ENCODE measurements at regions not wholly inside any gene's neighbourhood (a gene's known extent, or its start where the extent isn't known, plus 50 kb on each side); places are given as distances from the start of the nearest gene placed in this dataset.

DNA sequence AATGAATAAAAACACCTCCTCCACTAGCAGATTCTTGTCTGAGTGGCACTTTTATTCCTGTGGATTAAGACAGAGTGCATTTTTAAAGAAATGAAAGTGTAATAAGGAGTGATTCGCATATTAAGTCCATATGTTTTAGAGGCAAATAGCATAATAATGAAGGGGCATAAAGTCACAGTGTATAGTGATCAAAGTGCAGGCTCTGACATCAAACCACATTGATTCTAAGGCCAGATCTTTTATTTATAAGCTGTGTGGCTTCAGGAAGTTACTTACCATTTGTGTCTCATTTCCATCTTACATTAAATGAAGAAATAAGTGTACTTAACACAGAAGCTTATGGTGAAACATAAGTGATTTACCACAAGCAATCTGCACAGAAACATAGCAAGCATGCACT, 332.8 kb downstream of the GASK1B start:
- no peak for DNase-seq (ENCODE audit: low spot score)
- Mint-ChIP-seq H3K27me3 (ENCODE audit: insufficient read depth, low read depth, poor library complexity) (peaks cover 2% of the 10 kb centered on the region), H3K36me3 (ENCODE audit: low read depth) (no peaks in the 10 kb centered on the region), H3K9me3 (no peaks in the 10 kb centered on the region), H3K4me3 (no peak overlapping the region), H3K27ac (no peak overlapping the region), H3K4me1 (peaks cover 18% of the 10 kb centered on the region)
- Histone ChIP-seq H3K36me3 (ENCODE audit: insufficient read depth) (no peaks in the 10 kb centered on the region), H3K4me2 (no peak overlapping the region), H4K20me1 (replicated peaks; ENCODE audit: insufficient read depth) (no peaks in the 10 kb centered on the region), H2AFZ (peak overlapping the region; percentile 68; the same call in 1 of the 2 replicates), H3K4me3 (no peak overlapping the region), H3K4me1 (ENCODE audit: insufficient read depth) (peaks cover 17% of the 10 kb centered on the region), H3K9me2 (ENCODE audit: insufficient read depth) (no peaks in the 10 kb centered on the region), H3K27ac (ENCODE audit: low read depth) (no peak overlapping the region), H3F3A (replicated peaks; ENCODE audit: low read depth) (no peaks in the 10 kb centered on the region), H3K79me2 (replicated peaks; ENCODE audit: insufficient read depth) (no peaks in the 10 kb centered on the region), H3K27me3 (ENCODE audit: insufficient read depth) (no peaks in the 10 kb centered on the region)
- no peak for TF ChIP-seq EZH2 (IDR thresholded peaks at IDR 0.05; ENCODE audit: low read depth, unreplicated experiment)
- ATAC-seq, result no peak

DNA sequence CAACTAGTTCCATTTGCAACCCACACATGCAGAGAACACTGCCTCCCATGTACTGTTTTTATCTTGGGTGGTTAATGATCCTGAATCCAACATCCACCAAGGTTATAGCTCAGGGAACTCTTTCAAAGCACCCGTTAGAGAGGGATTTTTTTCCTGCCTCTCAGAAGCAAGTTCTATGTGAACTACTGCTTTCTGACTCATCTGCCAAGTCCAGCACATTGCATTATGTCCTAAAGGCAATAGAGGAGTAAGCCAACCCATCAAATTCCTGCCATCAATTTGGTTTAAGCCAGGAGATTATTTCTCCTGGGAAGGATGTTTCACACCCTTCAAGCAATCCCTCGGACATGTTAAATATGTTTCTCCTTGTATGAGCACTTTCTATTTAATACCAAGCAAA, 334.5 kb downstream of the GASK1B start:
- Mint-ChIP-seq H3K27me3 (ENCODE audit: insufficient read depth, low read depth, poor library complexity) (peaks cover 2% of the 10 kb centered on the region), H3K4me1 (peaks cover 18% of the 10 kb centered on the region), H3K27ac (peak overlapping the region; percentile 18; the same call in 1 of the 2 replicates), H3K9me3 (no peaks in the 10 kb centered on the region; the same call in 2 of the 3 replicates), H3K4me3 (no peak overlapping the region), H3K36me3 (ENCODE audit: low read depth) (no peaks in the 10 kb centered on the region)
- peak overlapping the region; percentile 6; the same call in 1 of the 2 replicates for H2AFZ ChIP-seq
- DNase-seq (ENCODE audit: low spot score) (no peak), ATAC-seq (no peak)
- no peaks in the 10 kb centered on the region for H3F3A ChIP-seq (replicated peaks; ENCODE audit: low read depth)
- H3K27me3 ChIP-seq (ENCODE audit: insufficient read depth), result no peaks in the 10 kb centered on the region
- H3K36me3 ChIP-seq (ENCODE audit: insufficient read depth), result no peaks in the 10 kb centered on the region
- no peaks in the 10 kb centered on the region for H3K9me2 ChIP-seq (ENCODE audit: insufficient read depth)
- no peak overlapping the region for H3K27ac ChIP-seq (ENCODE audit: low read depth)
- no peaks in the 10 kb centered on the region for H4K20me1 ChIP-seq (replicated peaks; ENCODE audit: insufficient read depth)
- TF ChIP-seq ZNF331 (CRISPR knock-in tag; IDR thresholded peaks at IDR 0.05; ENCODE audit: low read depth) (no peak), EZH2 (IDR thresholded peaks at IDR 0.05; ENCODE audit: low read depth, unreplicated experiment) (no peak)
- TF ChIP-seq, protein P1, sequence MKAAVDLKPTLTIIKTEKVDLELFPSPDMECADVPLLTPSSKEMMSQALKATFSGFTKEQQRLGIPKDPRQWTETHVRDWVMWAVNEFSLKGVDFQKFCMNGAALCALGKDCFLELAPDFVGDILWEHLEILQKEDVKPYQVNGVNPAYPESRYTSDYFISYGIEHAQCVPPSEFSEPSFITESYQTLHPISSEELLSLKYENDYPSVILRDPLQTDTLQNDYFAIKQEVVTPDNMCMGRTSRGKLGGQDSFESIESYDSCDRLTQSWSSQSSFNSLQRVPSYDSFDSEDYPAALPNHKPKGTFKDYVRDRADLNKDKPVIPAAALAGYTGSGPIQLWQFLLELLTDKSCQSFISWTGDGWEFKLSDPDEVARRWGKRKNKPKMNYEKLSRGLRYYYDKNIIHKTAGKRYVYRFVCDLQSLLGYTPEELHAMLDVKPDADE (IDR thresholded peaks at IDR 0.05), result no peak
- TF ChIP-seq, protein P2, sequence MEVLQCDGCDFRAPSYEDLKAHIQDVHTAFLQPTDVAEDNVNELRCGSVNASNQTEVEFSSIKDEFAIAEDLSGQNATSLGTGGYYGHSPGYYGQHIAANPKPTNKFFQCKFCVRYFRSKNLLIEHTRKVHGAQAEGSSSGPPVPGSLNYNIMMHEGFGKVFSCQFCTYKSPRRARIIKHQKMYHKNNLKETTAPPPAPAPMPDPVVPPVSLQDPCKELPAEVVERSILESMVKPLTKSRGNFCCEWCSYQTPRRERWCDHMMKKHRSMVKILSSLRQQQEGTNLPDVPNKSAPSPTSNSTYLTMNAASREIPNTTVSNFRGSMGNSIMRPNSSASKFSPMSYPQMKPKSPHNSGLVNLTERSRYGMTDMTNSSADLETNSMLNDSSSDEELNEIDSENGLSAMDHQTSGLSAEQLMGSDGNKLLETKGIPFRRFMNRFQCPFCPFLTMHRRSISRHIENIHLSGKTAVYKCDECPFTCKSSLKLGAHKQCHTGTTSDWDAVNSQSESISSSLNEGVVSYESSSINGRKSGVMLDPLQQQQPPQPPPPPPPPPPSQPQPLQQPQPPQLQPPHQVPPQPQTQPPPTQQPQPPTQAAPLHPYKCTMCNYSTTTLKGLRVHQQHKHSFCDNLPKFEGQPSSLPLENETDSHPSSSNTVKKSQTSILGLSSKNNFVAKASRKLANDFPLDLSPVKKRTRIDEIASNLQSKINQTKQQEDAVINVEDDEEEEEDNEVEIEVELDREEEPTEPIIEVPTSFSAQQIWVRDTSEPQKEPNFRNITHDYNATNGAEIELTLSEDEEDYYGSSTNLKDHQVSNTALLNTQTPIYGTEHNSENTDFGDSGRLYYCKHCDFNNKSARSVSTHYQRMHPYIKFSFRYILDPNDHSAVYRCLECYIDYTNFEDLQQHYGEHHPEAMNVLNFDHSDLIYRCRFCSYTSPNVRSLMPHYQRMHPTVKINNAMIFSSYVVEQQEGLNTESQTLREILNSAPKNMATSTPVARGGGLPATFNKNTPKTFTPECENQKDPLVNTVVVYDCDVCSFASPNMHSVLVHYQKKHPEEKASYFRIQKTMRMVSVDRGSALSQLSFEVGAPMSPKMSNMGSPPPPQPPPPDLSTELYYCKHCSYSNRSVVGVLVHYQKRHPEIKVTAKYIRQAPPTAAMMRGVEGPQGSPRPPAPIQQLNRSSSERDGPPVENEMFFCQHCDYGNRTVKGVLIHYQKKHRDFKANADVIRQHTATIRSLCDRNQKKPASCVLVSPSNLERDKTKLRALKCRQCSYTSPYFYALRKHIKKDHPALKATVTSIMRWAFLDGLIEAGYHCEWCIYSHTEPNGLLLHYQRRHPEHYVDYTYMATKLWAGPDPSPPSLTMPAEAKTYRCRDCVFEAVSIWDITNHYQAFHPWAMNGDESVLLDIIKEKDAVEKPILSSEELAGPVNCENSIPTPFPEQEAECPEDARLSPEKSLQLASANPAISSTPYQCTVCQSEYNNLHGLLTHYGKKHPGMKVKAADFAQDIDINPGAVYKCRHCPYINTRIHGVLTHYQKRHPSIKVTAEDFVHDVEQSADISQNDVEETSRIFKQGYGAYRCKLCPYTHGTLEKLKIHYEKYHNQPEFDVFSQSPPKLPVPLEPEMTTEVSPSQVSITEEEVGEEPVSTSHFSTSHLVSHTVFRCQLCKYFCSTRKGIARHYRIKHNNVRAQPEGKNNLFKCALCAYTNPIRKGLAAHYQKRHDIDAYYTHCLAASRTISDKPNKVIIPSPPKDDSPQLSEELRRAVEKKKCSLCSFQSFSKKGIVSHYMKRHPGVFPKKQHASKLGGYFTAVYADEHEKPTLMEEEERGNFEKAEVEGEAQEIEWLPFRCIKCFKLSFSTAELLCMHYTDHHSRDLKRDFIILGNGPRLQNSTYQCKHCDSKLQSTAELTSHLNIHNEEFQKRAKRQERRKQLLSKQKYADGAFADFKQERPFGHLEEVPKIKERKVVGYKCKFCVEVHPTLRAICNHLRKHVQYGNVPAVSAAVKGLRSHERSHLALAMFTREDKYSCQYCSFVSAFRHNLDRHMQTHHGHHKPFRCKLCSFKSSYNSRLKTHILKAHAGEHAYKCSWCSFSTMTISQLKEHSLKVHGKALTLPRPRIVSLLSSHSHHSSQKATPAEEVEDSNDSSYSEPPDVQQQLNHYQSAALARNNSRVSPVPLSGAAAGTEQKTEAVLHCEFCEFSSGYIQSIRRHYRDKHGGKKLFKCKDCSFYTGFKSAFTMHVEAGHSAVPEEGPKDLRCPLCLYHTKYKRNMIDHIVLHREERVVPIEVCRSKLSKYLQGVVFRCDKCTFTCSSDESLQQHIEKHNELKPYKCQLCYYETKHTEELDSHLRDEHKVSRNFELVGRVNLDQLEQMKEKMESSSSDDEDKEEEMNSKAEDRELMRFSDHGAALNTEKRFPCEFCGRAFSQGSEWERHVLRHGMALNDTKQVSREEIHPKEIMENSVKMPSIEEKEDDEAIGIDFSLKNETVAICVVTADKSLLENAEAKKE (CRISPR knock-in tag; IDR thresholded peaks at IDR 0.05), result no peak
- peaks cover 17% of the 10 kb centered on the region for H3K4me1 ChIP-seq (ENCODE audit: insufficient read depth)
- H3K4me2 ChIP-seq, result no peak overlapping the region
- H3K79me2 ChIP-seq (replicated peaks; ENCODE audit: insufficient read depth), result no peaks in the 10 kb centered on the region
- no peak overlapping the region for H3K4me3 ChIP-seq
